Right lobe of liver (tissue), 4 donors: ENCODE measurements at regions not wholly inside any gene's neighbourhood (a gene's known extent, or its start where the extent isn't known, plus 50 kb on each side); places are given as distances from the start of the nearest gene placed in this dataset.

ENCODE experiments used
- POLR2A ChIP-seq: fragments of 450-650 bp; IDR thresholded peaks from one replicate; pipeline ENCODE4 v1.6.1; 2017; ENCODE audit warnings: antibody characterized with exemption, mild to moderate bottlenecking
- TF ChIP-seq, protein P1 (sequence below), 4 donors: fragments of 200-600 bp in 3 of 4; fragments of 450-650 bp in 1 of 4; IDR thresholded peaks; one replicate each; pipeline versions ENCODE4 v1.5.1 to v1.8.0; 2016 to 2022; ENCODE audit warnings: antibody characterized with exemption in 4 of 4, mild to moderate bottlenecking in 2 of 4
- donor health status: DM: no; HTN: no; CAD: no.
- donor health status: DM: no; HTN: no; CAD: no.
- donor health status: DM: no; HTN: yes; CAD: no.

GRCh38 chr12:77401064-77401769, 335.8 kb upstream of the E2F7 start:
- TF ChIP-seq, protein P1, sequence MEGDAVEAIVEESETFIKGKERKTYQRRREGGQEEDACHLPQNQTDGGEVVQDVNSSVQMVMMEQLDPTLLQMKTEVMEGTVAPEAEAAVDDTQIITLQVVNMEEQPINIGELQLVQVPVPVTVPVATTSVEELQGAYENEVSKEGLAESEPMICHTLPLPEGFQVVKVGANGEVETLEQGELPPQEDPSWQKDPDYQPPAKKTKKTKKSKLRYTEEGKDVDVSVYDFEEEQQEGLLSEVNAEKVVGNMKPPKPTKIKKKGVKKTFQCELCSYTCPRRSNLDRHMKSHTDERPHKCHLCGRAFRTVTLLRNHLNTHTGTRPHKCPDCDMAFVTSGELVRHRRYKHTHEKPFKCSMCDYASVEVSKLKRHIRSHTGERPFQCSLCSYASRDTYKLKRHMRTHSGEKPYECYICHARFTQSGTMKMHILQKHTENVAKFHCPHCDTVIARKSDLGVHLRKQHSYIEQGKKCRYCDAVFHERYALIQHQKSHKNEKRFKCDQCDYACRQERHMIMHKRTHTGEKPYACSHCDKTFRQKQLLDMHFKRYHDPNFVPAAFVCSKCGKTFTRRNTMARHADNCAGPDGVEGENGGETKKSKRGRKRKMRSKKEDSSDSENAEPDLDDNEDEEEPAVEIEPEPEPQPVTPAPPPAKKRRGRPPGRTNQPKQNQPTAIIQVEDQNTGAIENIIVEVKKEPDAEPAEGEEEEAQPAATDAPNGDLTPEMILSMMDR (IDR thresholded peaks at IDR 0.05): no peak
- TF ChIP-seq POLR2A: no peak
